ENCODE measurements at regions not wholly inside any gene's neighbourhood (a gene's known extent, or its start where the extent isn't known, plus 50 kb on each side); places are given as distances from the start of the nearest gene placed in this dataset.
"Not testable (repeated sequence)": the region's sequence is repeated elsewhere in the genome, so short reads cannot be mapped to it uniquely, and the experiment has no call there.

- H3K4me3 Mint-ChIP-seq: no peak overlapping the region
Measured at GRCh38 chr5:135095871-135096270, 61.8 kb upstream of the PITX1 start.

DNA sequence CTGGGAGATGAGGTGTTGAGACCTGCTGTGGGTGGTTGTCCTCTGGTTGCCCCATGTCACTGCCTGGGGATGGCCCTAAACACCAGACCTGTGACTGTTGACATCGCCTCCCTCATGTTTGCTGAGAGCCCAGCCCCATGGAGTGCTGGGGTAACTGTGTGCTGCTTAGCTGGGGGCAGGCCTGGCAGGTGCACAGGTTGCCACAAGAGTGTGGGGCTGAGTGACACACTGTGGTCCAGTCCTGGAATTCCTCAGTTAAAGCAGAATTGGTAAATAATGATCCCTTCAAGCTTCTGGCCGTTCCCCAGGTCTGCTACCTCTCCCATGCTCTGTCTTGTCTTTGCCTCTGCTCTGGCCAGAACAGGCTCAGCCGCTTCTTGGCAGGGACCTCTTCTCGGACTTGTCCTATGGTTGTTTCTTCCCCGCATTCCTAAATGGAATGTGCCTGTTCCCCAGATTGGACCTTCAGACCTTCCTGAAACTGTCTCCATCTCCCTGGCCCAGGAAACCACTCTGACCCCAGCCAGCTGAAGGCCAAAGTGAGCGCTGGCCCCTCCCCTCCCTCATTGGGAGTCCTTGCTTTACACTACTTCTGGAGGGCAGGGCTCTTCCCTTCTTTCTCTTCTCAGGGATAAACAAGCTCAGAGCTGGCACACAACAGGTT lies 61.2 kb upstream of the PITX1 start:
- Mint-ChIP-seq H3K27ac (no peak overlapping the region), H3K27me3 (ENCODE audit: low read depth in 2 of 2) (peaks cover 9 to 26% of the 10 kb centered on the region in 2 donors), H3K36me3 (no peaks in the 10 kb centered on the region), H3K9me3 (no peaks in the 10 kb centered on the region), H3K4me1 (no peaks in the 10 kb centered on the region), H3K4me3 (no peak overlapping the region)
- H3K9me3 ChIP-seq (ENCODE audit: control insufficient read depth, insufficient read depth, low read length): no peaks in the 10 kb centered on the region
- no peak for ATAC-seq
- no peak overlapping the region for H3K4me3 ChIP-seq (ENCODE audit: low read length)
- no peaks in the 10 kb centered on the region for H3K4me1 ChIP-seq (ENCODE audit: control insufficient read depth, insufficient read depth, low read length)
- DNase-seq: no peak
- 84% methylated on average over 6 of the region's 6 CpGs for WGBS (ENCODE audit: insufficient coverage)
- H3K27me3 ChIP-seq (ENCODE audit: control insufficient read depth, insufficient read depth, low read length): peaks cover 2% of the 10 kb centered on the region
- intact Hi-C loops (cut with micrococcal nuclease): no loop called here
- no peaks in the 10 kb centered on the region for H3K36me3 ChIP-seq (ENCODE audit: control insufficient read depth, insufficient read depth, low read length)
- H3K27ac ChIP-seq (ENCODE audit: low read length): no peak overlapping the region
- TF ChIP-seq, protein P1, sequence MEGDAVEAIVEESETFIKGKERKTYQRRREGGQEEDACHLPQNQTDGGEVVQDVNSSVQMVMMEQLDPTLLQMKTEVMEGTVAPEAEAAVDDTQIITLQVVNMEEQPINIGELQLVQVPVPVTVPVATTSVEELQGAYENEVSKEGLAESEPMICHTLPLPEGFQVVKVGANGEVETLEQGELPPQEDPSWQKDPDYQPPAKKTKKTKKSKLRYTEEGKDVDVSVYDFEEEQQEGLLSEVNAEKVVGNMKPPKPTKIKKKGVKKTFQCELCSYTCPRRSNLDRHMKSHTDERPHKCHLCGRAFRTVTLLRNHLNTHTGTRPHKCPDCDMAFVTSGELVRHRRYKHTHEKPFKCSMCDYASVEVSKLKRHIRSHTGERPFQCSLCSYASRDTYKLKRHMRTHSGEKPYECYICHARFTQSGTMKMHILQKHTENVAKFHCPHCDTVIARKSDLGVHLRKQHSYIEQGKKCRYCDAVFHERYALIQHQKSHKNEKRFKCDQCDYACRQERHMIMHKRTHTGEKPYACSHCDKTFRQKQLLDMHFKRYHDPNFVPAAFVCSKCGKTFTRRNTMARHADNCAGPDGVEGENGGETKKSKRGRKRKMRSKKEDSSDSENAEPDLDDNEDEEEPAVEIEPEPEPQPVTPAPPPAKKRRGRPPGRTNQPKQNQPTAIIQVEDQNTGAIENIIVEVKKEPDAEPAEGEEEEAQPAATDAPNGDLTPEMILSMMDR (IDR thresholded peaks at IDR 0.05): no peak

More at GRCh38 chr5:135095871-135096270, 61.8 kb upstream of the PITX1 start:
- no peaks in the 10 kb centered on the region for H3K9me3 Mint-ChIP-seq
- H3K9me3 ChIP-seq (ENCODE audit: control insufficient read depth, insufficient read depth, low read length): no peaks in the 10 kb centered on the region
- DNase-seq: no peak
- no peaks in the 10 kb centered on the region for H3K36me3 Mint-ChIP-seq
- no peaks in the 10 kb centered on the region for H3K4me1 Mint-ChIP-seq
- H3K27me3 ChIP-seq (ENCODE audit: control insufficient read depth, insufficient read depth, low read length): peaks cover 2% of the 10 kb centered on the region
- H3K27ac ChIP-seq (ENCODE audit: low read length): no peak overlapping the region
- H3K27me3 Mint-ChIP-seq (ENCODE audit: low read depth in 2 of 2): peaks cover 9 to 26% of the 10 kb centered on the region in 2 donors
- no peak overlapping the region for H3K4me3 ChIP-seq (ENCODE audit: low read length)
- H3K36me3 ChIP-seq (ENCODE audit: control insufficient read depth, insufficient read depth, low read length): no peaks in the 10 kb centered on the region
- intact Hi-C loops (cut with micrococcal nuclease): no loop called here
- TF ChIP-seq, protein P1 (IDR thresholded peaks at IDR 0.05): no peak
- WGBS (ENCODE audit: insufficient coverage): 95% methylated on average over 3 of the region's 3 CpGs
- H3K27ac Mint-ChIP-seq: no peak overlapping the region
- H3K4me1 ChIP-seq (ENCODE audit: control insufficient read depth, insufficient read depth, low read length): no peaks in the 10 kb centered on the region
- ATAC-seq: no peak

DNA sequence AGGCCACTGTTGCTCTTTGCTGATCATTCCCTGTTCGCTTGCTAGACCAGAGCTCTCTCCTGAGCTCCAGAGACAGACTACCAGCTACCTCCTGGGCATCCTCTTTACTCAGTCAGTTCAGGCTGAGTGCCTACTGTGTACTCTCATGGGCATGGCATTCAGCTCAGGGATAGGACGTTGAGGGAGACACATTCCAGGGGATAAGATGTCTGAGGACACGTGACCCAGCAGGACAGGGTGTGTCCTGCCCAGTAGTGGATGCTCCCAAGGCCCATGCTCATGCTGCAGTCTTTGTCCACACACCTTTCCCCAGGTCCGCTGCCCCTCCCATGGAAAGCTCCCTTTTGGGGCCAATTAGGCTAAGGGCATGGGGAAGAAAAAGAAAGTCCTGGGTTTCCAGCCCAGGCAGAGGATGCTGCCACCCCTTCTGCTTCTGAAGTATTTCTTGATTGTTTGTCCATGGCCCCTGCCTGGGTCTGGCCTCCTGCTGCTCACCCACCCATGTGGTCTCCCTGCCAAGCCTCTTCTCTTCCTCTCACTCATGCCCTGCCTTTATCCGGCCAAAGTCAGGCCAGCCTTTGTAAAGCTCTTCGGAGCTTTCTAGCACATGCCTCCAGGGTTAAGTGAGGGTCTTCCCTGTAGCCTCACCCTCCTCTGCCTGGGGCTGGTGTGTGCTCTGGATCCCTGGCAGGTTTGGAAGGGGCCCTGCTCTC lies 60.5 kb upstream of the PITX1 start:
- Histone ChIP-seq H3K36me3 (ENCODE audit: control insufficient read depth, insufficient read depth, low read length) (no peaks in the 10 kb centered on the region), H3K27ac (ENCODE audit: low read length) (no peak overlapping the region), H3K4me1 (ENCODE audit: control insufficient read depth, insufficient read depth, low read length) (no peaks in the 10 kb centered on the region), H3K4me3 (ENCODE audit: low read length) (no peak overlapping the region), H3K27me3 (ENCODE audit: control insufficient read depth, insufficient read depth, low read length) (peaks cover 2% of the 10 kb centered on the region), H3K9me3 (ENCODE audit: control insufficient read depth, insufficient read depth, low read length) (no peaks in the 10 kb centered on the region)
- Mint-ChIP-seq H3K27me3 (ENCODE audit: low read depth in 2 of 2) (peaks cover 9 to 30% of the 10 kb centered on the region in 2 donors), H3K27ac (no peak overlapping the region), H3K4me1 (no peaks in the 10 kb centered on the region), H3K9me3 (no peaks in the 10 kb centered on the region), H3K36me3 (no peaks in the 10 kb centered on the region), H3K4me3 (no peak overlapping the region)
- WGBS (ENCODE audit: insufficient coverage): 87% methylated on average over 6 of the region's 6 CpGs
- no peak for ATAC-seq
- intact Hi-C loops (cut with micrococcal nuclease): no loop called here
- TF ChIP-seq, protein P1 (IDR thresholded peaks at IDR 0.05): no peak
- DNase-seq: no peak

DNA sequence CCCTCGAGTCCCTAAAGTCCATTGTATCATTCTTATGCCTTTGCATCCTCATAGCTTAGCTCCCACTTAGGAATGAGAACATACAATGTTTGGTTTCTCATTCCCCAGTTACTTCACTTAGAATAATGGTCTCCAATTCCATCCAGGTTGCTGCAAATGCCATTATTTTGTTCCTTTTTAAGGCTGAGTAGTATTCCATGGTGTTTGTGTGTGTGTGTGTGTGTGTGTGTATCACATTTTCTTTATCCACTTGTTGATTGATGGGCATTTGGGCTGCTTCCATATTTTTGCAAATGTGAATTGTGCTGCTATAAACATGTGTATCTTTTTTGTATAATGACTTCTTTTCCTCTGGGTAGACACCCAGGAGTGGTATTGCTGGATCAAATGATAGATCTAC lies 59.5 kb upstream of the PITX1 start:
- H3K27ac Mint-ChIP-seq; DNase-seq; H3K4me1 Mint-ChIP-seq; H3K4me3 Mint-ChIP-seq; H3K27me3 ChIP-seq (ENCODE audit: control insufficient read depth, insufficient read depth, low read length); ATAC-seq; intact Hi-C loops (cut with micrococcal nuclease); H3K36me3 Mint-ChIP-seq; H3K36me3 ChIP-seq (ENCODE audit: control insufficient read depth, insufficient read depth, low read length); H3K27ac ChIP-seq (ENCODE audit: low read length); H3K4me1 ChIP-seq (ENCODE audit: control insufficient read depth, insufficient read depth, low read length); H3K9me3 ChIP-seq (ENCODE audit: control insufficient read depth, insufficient read depth, low read length); H3K4me3 ChIP-seq (ENCODE audit: low read length); H3K9me3 Mint-ChIP-seq: not testable (repeated sequence)
- H3K27me3 Mint-ChIP-seq (ENCODE audit: low read depth in 2 of 2): peaks cover 9 to 38% of the 10 kb centered on the region in 2 donors
- 61% methylated on average over 1 of the region's 1 CpG for WGBS (ENCODE audit: insufficient coverage)
